ENCODE measurements at regions not wholly inside any gene's neighbourhood (a gene's known extent, or its start where the extent isn't known, plus 50 kb on each side); places are given as distances from the start of the nearest gene placed in this dataset.

DNA sequence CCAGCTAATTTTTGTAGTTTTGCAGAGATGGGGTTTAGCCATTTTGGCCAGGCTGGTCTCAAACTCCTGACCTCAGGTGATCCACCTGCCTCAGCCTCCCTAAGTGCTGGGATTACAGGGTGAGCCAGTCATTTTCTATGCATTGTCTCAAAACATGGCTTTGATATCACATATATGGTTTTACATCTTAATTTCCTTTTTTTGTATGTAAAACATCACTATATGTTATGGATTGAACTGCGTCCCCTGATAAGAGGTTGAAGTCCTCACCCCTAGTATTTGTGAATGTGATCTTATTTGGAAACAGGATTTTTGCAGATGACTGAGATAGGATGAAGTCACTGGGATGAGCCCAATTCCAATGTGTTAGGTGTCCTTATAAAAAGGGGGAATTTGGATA is 89.8 kb upstream of the MYCN start:
- TF ChIP-seq CTCF (IDR thresholded peaks at IDR 0.05) = no peak
- no peak for TF ChIP-seq POLR2A (IDR thresholded peaks at IDR 0.05)
- H3K4me3 ChIP-seq (replicated peaks in 1 of 3) = no peak overlapping the region
- no peaks in the 10 kb centered on the region for H3K4me1 ChIP-seq
- WGBS, 2 donors = 96 to 98% methylated on average over 1 of the region's 1 CpG
- DNase-seq = no peak
- no peaks in the 10 kb centered on the region for H3K27me3 ChIP-seq
- no peaks in the 10 kb centered on the region for H3K36me3 ChIP-seq
- no peak overlapping the region for H3K27ac ChIP-seq
- no peaks in the 10 kb centered on the region for H3K9me3 ChIP-seq
- intact Hi-C loops (cut with DNase I) = no loop called here

DNA sequence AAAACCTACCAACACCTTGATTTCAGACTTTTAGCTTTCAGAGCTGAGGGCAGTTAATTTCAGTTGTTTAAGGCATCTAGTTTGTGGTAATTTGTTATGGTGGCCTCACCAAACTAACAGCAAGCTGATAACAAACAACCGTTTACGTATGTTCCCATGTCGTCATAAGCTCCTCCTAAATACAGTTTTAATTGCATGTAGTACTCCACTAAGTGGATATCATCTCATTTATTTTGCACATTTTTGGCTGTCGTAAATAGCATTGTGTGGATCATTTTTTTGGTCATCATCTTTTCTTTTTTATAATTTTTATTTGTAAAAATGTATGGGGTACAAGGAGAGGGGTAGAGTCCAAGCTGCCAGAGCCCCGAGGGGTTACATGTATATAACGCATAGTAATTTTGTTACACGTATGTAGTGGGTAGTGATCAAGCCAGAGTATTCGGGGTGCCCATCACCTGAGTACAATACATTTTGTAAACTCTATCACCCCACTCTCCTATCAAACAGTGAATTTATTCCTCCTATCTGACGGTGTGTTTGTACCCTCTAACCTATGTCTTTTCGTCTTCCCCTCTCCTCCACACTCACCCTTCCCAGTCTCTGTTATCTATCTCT is 89.2 kb upstream of the MYCN start:
- no peak overlapping the region for H3K27ac ChIP-seq
- no peak for DNase-seq
- 93 to 95% methylated on average over 10 of the region's 10 CpGs for WGBS, 2 donors

DNA sequence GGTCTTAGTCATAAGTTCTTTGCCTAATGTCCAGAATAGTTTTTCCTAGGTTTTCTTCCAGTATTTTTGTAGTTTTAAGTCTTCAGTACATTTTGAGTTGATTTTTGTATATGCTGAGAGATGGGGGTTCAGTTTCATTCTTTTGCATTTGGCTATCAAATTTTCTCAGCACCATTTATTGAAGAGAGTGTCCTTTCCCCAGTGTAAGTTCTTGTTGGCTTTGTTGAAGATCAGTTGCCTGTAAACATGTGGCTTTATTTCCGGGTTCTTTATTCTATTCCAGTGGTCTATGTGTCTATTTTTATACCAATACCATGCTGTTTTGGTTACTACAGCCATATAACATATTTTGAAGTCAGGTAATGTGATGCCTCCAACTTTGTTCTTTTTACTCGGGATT is 87.5 kb upstream of the MYCN start:
- Histone ChIP-seq H3K36me3 (no peaks in the 10 kb centered on the region), H3K9me3 (no peaks in the 10 kb centered on the region), H3K4me1 (no peaks in the 10 kb centered on the region), H3K27ac (no peak overlapping the region), H3K27me3 (no peaks in the 10 kb centered on the region), H3K4me3 (replicated peaks in 1 of 3) (no peak overlapping the region)
- DNase-seq = no peak
- WGBS, 2 donors = 70 to 86% methylated on average over 2 of the region's 2 CpGs
- intact Hi-C loops (cut with DNase I) = no loop called here
- TF ChIP-seq CTCF (IDR thresholded peaks at IDR 0.05) (no peak), POLR2A (IDR thresholded peaks at IDR 0.05) (no peak)

More for the DNA sequence above, 89.2 kb upstream of the MYCN start:
- H3K4me3 ChIP-seq (replicated peaks in 1 of 3) = no peak overlapping the region
- intact Hi-C loops (cut with DNase I) = no loop called here
- no peaks in the 10 kb centered on the region for H3K4me1 ChIP-seq
- H3K27me3 ChIP-seq = no peaks in the 10 kb centered on the region
- no peaks in the 10 kb centered on the region for H3K9me3 ChIP-seq
- H3K36me3 ChIP-seq = no peaks in the 10 kb centered on the region
- no peak for TF ChIP-seq POLR2A (IDR thresholded peaks at IDR 0.05)
- TF ChIP-seq CTCF (IDR thresholded peaks at IDR 0.05) = no peak

DNA sequence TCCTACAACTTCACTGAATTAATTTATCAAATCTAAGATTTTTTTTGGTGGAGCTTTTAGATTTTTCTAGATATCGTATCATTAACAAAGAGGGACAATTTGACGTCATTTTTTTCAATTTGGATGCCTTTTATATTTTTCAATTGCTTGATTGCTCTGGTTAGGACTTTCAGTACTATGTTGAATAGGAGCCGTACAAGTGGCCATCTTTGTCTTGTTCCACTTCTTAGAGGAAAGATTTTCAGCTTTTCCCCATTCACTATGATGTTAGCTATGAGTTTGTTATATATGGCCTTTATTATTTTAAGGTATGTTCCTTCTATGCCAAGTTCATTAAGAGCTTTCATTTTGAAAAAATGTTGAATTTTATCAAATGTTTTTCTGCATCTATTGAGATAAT is 86.4 kb upstream of the MYCN start:
- Histone ChIP-seq H3K27me3 (no peaks in the 10 kb centered on the region), H3K36me3 (no peaks in the 10 kb centered on the region), H3K4me1 (peaks cover 3 to 7% of the 10 kb centered on the region in 2 donors), H3K27ac (no peak overlapping the region), H3K4me3 (replicated peaks in 1 of 3) (no peak overlapping the region), H3K9me3 (no peaks in the 10 kb centered on the region)
- DNase-seq = no peak
- TF ChIP-seq CTCF (IDR thresholded peaks at IDR 0.05) = no peak
- TF ChIP-seq POLR2A (IDR thresholded peaks at IDR 0.05) = no peak
- WGBS, 2 donors = 64% methylated on average over 3 of the region's 3 CpGs
- intact Hi-C loops (cut with DNase I) = no loop called here

GRCh38 chr2:15855766-15856260 is 84.5 kb upstream of the MYCN start:
- intact Hi-C loops (cut with DNase I) = no loop called here
- H3K36me3 ChIP-seq = no peaks in the 10 kb centered on the region
- no peak for TF ChIP-seq CTCF (IDR thresholded peaks at IDR 0.05)
- no peak for TF ChIP-seq POLR2A (IDR thresholded peaks at IDR 0.05)

More at GRCh38 chr2:15855766-15856260, 84.5 kb upstream of the MYCN start:
- DNase-seq = no peak
- H3K9me3 ChIP-seq = no peaks in the 10 kb centered on the region
- H3K27me3 ChIP-seq = no peaks in the 10 kb centered on the region
- H3K4me3 ChIP-seq (replicated peaks in 1 of 3) = no peak overlapping the region
- peaks cover 3 to 12% of the 10 kb centered on the region in 2 donors for H3K4me1 ChIP-seq
- H3K27ac ChIP-seq = no peak overlapping the region

Data from thyroid gland (tissue), 4 donors.